Spleen (tissue), 7 donors: ENCODE measurements at regions not wholly inside any gene's neighbourhood (a gene's known extent, or its start where the extent isn't known, plus 50 kb on each side); places are given as distances from the start of the nearest gene placed in this dataset.

Experiments used
- CTCF ChIP-seq, 11 experiments: fragments of 200-600 bp in 7 of 11; fragments of 450-650 bp in 4 of 11; sonication (generic) in 4 of 11; IDR thresholded peaks in 8 of 11; conservative IDR thresholded peaks in 3 of 11; 1 replicate in 7 of 11; 2 replicates in 4 of 11; pipeline versions ENCODE4 v1.4.0 to v1.8.0; 2016 to 2021; ENCODE audit warnings: antibody characterized with exemption in 11 of 11, inconsistent platforms in 4 of 11, mild to moderate bottlenecking in 1 of 11
- POLR2A ChIP-seq, 3 donors: fragments of 450-650 bp; IDR thresholded peaks; one replicate each; pipeline ENCODE4 v1.5.1; 2017; ENCODE audit warnings: antibody characterized with exemption in 3 of 3, mild to moderate bottlenecking in 1 of 3
- POLR2AphosphoS5 ChIP-seq, 3 donors: sonication (generic); formaldehyde crosslinking; IDR thresholded peaks; one replicate each; pipeline ENCODE4 v1.5.1; 2017; ENCODE audit warnings: antibody characterized with exemption in 3 of 3
- donor health status: DM: no; HTN: no; CAD: no; lungs with moderate emphysema.
- donor health status: DM: no; HTN: no; CAD: no.
- donor health status: DM: no; HTN: no; CAD: no.

DNA sequence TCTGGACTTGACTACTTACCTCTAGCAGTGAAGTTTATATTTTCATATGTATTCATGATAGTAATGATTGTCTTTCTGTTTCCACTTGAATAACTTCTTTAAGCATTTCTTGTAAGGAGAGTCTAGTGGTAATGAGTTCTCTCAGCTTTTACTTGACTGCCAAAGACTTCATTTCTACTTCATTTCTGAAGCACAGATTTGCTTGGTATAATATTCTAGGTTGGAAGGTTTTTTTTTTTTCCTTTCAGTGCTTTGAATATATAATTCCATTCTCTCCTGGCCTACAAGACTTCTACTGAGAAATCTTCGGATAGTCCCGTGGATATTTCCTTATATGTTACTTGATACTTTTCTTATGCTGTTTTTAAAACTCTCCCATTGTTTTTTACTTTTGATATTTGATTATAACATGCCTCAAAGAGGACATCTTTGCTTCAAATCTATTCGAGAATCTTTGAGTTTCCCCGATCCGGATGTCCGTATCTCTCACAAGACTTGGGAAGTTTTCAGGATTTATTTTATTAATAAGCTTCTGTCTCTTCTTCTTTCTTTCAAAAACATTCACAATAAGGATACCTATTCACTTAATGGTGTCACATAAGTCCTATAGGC lies 1560.0 kb downstream of the PCDH9 start:
- TF ChIP-seq CTCF (IDR thresholded peaks at IDR 0.05 in 8 of 11, conservative IDR thresholded peaks at IDR 0.05 in 3 of 11) (no peak), POLR2A (IDR thresholded peaks at IDR 0.05) (no peak), POLR2AphosphoS5 (IDR thresholded peaks at IDR 0.05) (no peak)
